Mammary epithelial cell (primary cell): ENCODE measurements at regions not wholly inside any gene's neighbourhood (a gene's known extent, or its start where the extent isn't known, plus 50 kb on each side); places are given as distances from the start of the nearest gene placed in this dataset.

Experiments used
- EZH2 ChIP-seq: IDR thresholded peaks from 2 replicates; pipeline ENCODE4 v1.6.1; 2012; ENCODE audit warnings: low read length, inconsistent platforms, borderline replicate concordance
- TF ChIP-seq, protein P1 (sequence below), 2 donors: IDR thresholded peaks in 1 of 2; conservative IDR thresholded peaks in 1 of 2; 2 replicates each; pipeline ENCODE4 v1.5.1; 2011 to 2012; ENCODE audit warnings: inconsistent platforms in 2 of 2, low read length in 2 of 2, mild to moderate bottlenecking in 2 of 2, control low read depth in 1 of 2, low read depth in 1 of 2; ENCODE audit not compliant: insufficient read depth in 1 of 2; ENCODE audit errors: extremely low read depth in 1 of 2

DNA sequence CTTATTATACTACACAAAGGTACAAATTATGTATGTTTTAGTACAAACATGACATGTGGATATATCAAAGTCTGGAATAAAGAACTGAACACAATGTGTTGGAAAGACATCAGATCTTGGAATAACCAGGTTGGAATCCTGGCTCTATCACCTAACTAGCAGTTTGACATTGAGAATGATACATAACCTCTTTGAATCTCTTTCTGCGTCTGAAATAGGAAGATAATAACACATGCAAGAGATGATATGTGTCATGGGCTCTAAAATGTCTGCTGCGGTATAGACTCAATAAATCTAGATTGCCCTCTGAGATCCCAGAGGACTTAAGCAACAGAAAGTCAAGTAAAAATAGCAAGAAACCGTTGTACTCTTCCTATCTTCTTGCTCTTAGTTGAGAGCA lies 66.8 kb upstream of the CCN2 start:
- TF ChIP-seq, protein P1, sequence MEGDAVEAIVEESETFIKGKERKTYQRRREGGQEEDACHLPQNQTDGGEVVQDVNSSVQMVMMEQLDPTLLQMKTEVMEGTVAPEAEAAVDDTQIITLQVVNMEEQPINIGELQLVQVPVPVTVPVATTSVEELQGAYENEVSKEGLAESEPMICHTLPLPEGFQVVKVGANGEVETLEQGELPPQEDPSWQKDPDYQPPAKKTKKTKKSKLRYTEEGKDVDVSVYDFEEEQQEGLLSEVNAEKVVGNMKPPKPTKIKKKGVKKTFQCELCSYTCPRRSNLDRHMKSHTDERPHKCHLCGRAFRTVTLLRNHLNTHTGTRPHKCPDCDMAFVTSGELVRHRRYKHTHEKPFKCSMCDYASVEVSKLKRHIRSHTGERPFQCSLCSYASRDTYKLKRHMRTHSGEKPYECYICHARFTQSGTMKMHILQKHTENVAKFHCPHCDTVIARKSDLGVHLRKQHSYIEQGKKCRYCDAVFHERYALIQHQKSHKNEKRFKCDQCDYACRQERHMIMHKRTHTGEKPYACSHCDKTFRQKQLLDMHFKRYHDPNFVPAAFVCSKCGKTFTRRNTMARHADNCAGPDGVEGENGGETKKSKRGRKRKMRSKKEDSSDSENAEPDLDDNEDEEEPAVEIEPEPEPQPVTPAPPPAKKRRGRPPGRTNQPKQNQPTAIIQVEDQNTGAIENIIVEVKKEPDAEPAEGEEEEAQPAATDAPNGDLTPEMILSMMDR (conservative IDR thresholded peaks at IDR 0.05 in 1 of 2, IDR thresholded peaks at IDR 0.05 in 1 of 2; ENCODE audit: extremely low read depth in 1 of 2, insufficient read depth in 1 of 2, low read depth in 1 of 2, low read length in 2 of 2): no peak
- TF ChIP-seq EZH2: no peak
